Activated CD8-positive, alpha-beta T cell treated with anti-CD3 and anti-CD28 coated beads for 36 hours (primary cell): ENCODE measurements at regions not wholly inside any gene's neighbourhood (a gene's known extent, or its start where the extent isn't known, plus 50 kb on each side); places are given as distances from the start of the nearest gene placed in this dataset.

Source experiments
- ATAC-seq: fragments of 200-7000 bp; cut with Tn5 transposase; one replicate; pipeline ENCODE4 v1.10.0; 2021; ENCODE audit warnings: mild to moderate bottlenecking, moderate library complexity
- CTCF ChIA-PET: fragments of 350-600 bp; sonication (Branson Sonifier 250); formaldehyde crosslinking; loops from one replicate; lab custom pipeline; 2021; ENCODE audit warnings: antibody characterized with exemption; lab: Charles Lee
- POLR2A ChIA-PET: fragments of 350-600 bp; sonication (Branson Sonifier 250); formaldehyde crosslinking; loops from one replicate; lab custom pipeline; 2021; ENCODE audit warnings: antibody characterized with exemption; lab: Charles Lee
- DNase-seq: peaks from one replicate; pipeline ENCODE4 v3.0.0-alpha.2; 2020
- H3K27ac Mint-ChIP-seq: one replicate; pipeline ENCODE4 v1.8.0; 2021; ENCODE audit warnings: mild to moderate bottlenecking, mixed read lengths
- H3K27me3 Mint-ChIP-seq: one replicate; pipeline ENCODE4 v1.8.0; 2021; ENCODE audit warnings: mixed read lengths
- H3K36me3 Mint-ChIP-seq: one replicate; pipeline ENCODE4 v1.8.0; 2021; ENCODE audit warnings: low read depth, mixed read lengths
- H3K4me1 Mint-ChIP-seq: one replicate; pipeline ENCODE4 v1.8.0; 2021; ENCODE audit warnings: low read depth, mixed read lengths
- H3K4me3 Mint-ChIP-seq: one replicate; pipeline ENCODE4 v1.8.0; 2021; ENCODE audit warnings: mild to moderate bottlenecking, moderate library complexity, mixed read lengths
- H3K9me3 Mint-ChIP-seq: one replicate; pipeline ENCODE4 v1.8.0; 2021; ENCODE audit warnings: mixed read lengths
- CTCF ChIP-seq: fragments of 200-600 bp; IDR thresholded peaks from one replicate; pipeline ENCODE4 v1.8.0; 2022; ENCODE audit warnings: antibody characterized with exemption, mild to moderate bottlenecking
- intact Hi-C: fragments of 100-400 bp; cut with micrococcal nuclease; formaldehyde crosslinking; loops from one replicate; pipeline ENCODE4 v1.10.0; 2022

- H3K27me3 Mint-ChIP-seq = peaks cover 59% of the 10 kb centered on the region
- H3K4me1 Mint-ChIP-seq = peaks cover 6% of the 10 kb centered on the region
- no peak for DNase-seq
- H3K9me3 Mint-ChIP-seq = no peaks in the 10 kb centered on the region
- no peak overlapping the region for H3K27ac Mint-ChIP-seq
- TF ChIP-seq CTCF = no peak
- POLR2A ChIA-PET = interaction anchor here (0.6 to 0.9 kb wide), 2 partner anchors 19 to 66 kb away, joined by 3 to 5 read pairs; no protein-coding TSS in a partner anchor
- H3K36me3 Mint-ChIP-seq = no peaks in the 10 kb centered on the region
- peak; percentile 77 for ATAC-seq
- intact Hi-C loops = no loop called here
- CTCF ChIA-PET = interaction anchor here (0.8 to 1.8 kb wide), 2 partner anchors 66 to 212 kb away, joined by 3 to 9 read pairs; no protein-coding TSS in a partner anchor
- H3K4me3 Mint-ChIP-seq = no peak overlapping the region
These were observed 68.0 kb upstream of the PAX2 start for GRCh38 chr10:100677290-100677945.

DNA sequence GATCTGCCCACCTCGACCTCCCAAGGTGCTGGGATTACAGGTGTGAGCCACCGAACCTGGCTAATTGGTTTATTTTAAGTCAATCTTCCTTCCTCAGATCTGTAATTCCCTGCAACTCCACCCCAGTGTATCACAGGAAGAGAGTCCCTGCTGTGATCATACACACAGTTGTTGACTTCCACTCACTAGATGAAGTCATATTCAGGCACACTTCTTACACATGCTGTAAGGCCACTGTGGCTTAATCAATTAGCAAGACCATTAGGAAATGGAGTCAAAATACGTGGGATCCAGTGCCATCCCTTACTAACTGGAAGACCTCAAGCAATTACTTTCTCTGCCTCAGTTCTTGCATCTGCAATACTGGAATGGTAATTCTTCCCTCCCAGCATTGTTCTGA lies 66.1 kb upstream of the PAX2 start:
- ATAC-seq (no peak), DNase-seq (no peak)
- no peak for TF ChIP-seq CTCF
- CTCF ChIA-PET = interaction anchor here (1.2 to 1.7 kb wide), 2 partner anchors 42 to 64 kb away, joined by 3 to 7 read pairs; no protein-coding TSS in a partner anchor
- intact Hi-C loops = no loop called here
- Mint-ChIP-seq H3K27me3 (peaks cover 62% of the 10 kb centered on the region), H3K36me3 (no peaks in the 10 kb centered on the region), H3K4me3 (no peak overlapping the region), H3K27ac (no peak overlapping the region), H3K4me1 (peaks cover 6% of the 10 kb centered on the region), H3K9me3 (no peaks in the 10 kb centered on the region)
- POLR2A ChIA-PET = no interaction called here

- ChIA-PET POLR2A (no interaction called here), CTCF (interaction anchor here (1.2 to 2.0 kb wide), 2 partner anchors 11 to 61 kb away, joined by 4 to 9 read pairs; no protein-coding TSS in a partner anchor)
- Mint-ChIP-seq H3K27ac (no peak overlapping the region), H3K27me3 (peaks cover 77% of the 10 kb centered on the region), H3K9me3 (no peaks in the 10 kb centered on the region), H3K4me3 (no peak overlapping the region), H3K4me1 (no peaks in the 10 kb centered on the region), H3K36me3 (no peaks in the 10 kb centered on the region)
- DNase-seq (no peak), ATAC-seq (no peak)
- intact Hi-C loops = no loop called here
- no peak for TF ChIP-seq CTCF
These were observed 62.4 kb upstream of the PAX2 start for GRCh38 chr10:100683004-100683403.

DNA sequence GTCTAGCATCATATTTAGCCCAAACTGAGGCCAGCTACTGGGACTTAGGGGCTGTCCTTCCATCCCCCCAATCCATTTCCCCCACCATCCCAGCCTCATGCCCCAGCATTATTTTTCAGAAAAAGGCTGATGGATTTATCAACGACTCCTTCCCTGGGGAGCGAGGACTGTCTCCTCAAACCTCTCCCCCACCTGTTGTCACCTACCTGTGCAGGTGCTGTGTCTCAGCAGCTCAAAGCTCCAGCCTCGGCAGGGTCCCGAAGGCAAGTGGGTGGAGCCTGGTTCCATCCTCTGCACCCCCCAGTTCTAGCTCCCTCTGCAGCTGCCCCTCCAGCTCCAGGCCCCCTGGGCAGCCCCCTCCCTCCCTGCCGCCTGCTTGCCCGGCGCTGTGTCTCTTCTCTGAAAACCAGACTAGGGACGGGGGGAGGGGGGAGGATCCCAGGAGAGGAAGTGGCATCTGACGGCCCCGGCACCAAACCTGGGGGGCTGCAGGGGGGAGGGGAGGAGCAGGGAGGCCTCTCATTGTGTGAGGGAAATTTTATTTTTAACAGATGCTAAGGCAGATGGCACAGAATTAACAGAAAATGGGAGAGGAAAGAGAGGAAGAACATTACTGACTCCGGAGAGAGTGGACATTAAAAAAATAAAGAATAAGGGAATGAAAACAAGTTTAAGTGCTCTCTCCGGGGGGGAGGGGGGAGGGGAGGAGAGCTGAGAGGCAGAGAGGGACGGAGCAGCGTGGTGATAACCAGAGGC lies 61.7 kb upstream of the PAX2 start:
- no peak for TF ChIP-seq CTCF
- no peak for ATAC-seq
- Mint-ChIP-seq H3K9me3 (no peaks in the 10 kb centered on the region), H3K27me3 (peaks cover 80% of the 10 kb centered on the region), H3K27ac (no peak overlapping the region), H3K4me1 (no peaks in the 10 kb centered on the region), H3K36me3 (no peaks in the 10 kb centered on the region), H3K4me3 (no peak overlapping the region)
- DNase-seq = no peak
- intact Hi-C loops = no loop called here
- POLR2A ChIA-PET = no interaction called here
- CTCF ChIA-PET = interaction anchor here (1.2 to 2.0 kb wide), 2 partner anchors 12 to 60 kb away, joined by 4 to 9 read pairs; no protein-coding TSS in a partner anchor
